Rectal smooth muscle tissue (tissue), 1 donor: ENCODE measurements at regions not wholly inside any gene's neighbourhood (a gene's known extent, or its start where the extent isn't known, plus 50 kb on each side); places are given as distances from the start of the nearest gene placed in this dataset.
"Not testable (repeated sequence)": the region's sequence is repeated elsewhere in the genome, so short reads cannot be mapped to it uniquely, and the experiment has no call there.

Experiments
- H3K27ac ChIP-seq: one replicate; pipeline ENCODE4 v1.7.0; 2013; ENCODE audit warnings: low read depth, low read length, inconsistent platforms
- H3K27me3 ChIP-seq: one replicate; pipeline ENCODE4 v1.7.0; 2013; ENCODE audit warnings: low read length; ENCODE audit not compliant: control insufficient read depth, insufficient read depth
- H3K36me3 ChIP-seq: one replicate; pipeline ENCODE4 v1.7.0; 2013; ENCODE audit warnings: low read length; ENCODE audit not compliant: control insufficient read depth, insufficient read depth
- H3K4me1 ChIP-seq: one replicate; pipeline ENCODE4 v1.7.0; 2013; ENCODE audit warnings: low read length; ENCODE audit not compliant: control insufficient read depth, insufficient read depth
- H3K4me3 ChIP-seq: one replicate; pipeline ENCODE4 v1.7.0; 2013; ENCODE audit warnings: low read length
- H3K9ac ChIP-seq: one replicate; pipeline ENCODE4 v1.7.0; 2013; ENCODE audit warnings: low read length

DNA sequence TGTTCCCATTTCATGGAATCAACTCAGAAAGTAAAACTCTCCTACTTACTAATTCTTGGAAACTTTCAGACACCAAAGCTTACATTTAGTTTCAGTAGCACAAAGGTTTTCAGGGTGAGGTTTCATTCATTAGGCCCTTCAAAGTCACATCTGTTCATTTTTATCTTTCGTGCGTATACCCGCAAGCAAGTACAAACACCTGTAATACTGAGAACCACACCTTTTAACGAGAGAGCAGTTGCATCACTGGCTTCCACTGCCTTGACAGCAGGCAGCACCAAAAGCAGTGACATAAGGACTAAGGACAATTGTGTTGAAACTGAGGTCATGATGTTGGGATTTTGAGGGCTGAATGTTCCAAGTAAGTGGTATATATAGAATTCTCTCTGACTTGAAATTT is 60.5 kb downstream of the GOLGA6L22 start:
- H3K27me3 ChIP-seq, H3K36me3 ChIP-seq, H3K4me3 ChIP-seq, H3K9ac ChIP-seq, H3K27ac ChIP-seq, H3K4me1 ChIP-seq: not testable (repeated sequence)

DNA sequence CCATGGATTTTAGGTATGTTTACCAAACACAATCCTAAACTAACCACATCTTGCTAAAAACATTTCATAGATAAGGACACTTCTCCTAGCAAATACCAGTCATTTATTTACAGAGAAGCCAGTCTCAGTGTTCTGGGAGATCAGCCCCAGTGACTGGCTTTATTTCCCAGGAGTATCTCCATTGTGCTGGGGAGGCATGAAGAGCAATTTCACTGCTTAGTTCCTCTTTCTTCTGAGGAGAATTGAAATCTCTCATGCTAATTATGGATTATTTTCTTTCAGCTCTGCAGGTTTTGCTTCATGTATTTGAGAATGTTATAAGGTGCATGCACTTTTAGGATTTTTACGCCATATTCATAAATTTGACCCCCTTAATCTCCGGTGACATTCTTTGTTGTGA is 67.8 kb downstream of the GOLGA6L22 start:
- H3K27ac ChIP-seq, H3K4me1 ChIP-seq, H3K36me3 ChIP-seq, H3K27me3 ChIP-seq, H3K4me3 ChIP-seq, H3K9ac ChIP-seq: not testable (repeated sequence)

- H3K9ac ChIP-seq, H3K27ac ChIP-seq, H3K4me1 ChIP-seq, H3K36me3 ChIP-seq, H3K27me3 ChIP-seq, H3K4me3 ChIP-seq: not testable (repeated sequence)
These were observed 68.3 kb downstream of the GOLGA6L22 start for GRCh38 chr15:22527016-22527415.

DNA sequence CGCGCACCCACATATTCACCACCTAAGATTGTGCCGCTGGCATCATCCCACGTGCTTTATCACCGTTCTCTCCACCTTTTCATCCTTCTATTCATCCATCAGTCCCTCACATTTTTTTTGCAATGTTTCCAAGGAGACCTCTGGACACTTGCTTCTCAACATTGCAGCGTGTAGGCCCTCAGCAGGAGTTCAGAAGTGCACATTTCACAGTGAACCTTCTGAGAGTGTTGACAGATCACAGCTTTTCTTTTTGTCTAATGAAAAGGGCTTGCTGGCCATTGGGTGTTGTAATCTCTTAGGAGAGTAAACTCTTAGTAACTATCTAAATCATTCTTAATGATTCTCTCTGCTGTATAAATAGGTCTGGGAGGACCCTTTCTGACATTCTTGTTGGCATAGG is 70.5 kb downstream of the GOLGA6L22 start:
- not testable (repeated sequence) for H3K4me1 ChIP-seq, H3K4me3 ChIP-seq, H3K27ac ChIP-seq, H3K36me3 ChIP-seq, H3K9ac ChIP-seq, H3K27me3 ChIP-seq

DNA sequence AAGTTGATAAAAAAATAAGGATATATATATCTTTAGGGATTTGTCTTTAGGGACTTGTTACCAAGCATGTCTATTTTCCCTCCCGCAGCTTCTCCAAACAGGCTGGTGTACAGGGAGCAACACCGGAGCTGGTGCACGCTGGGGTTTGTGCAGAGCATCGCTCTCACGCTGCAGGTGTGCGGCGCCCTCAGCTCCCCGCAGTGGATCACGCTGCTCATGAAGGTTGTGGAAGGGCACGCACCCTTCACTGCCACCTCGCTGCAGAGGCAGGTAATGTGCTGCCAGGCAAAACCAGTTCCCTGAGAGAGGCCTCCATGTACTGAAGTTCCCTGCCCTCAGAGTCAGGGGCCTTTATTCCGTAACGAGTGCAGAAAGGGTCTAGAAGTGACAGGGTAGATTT is 101.0 kb downstream of the GOLGA6L22 start:
- H3K4me3 ChIP-seq, H3K4me1 ChIP-seq, H3K27me3 ChIP-seq, H3K36me3 ChIP-seq, H3K9ac ChIP-seq, H3K27ac ChIP-seq: not testable (repeated sequence)

GRCh38 chr15:22561716-22562115 is 103.0 kb downstream of the GOLGA6L22 start:
- H3K36me3 ChIP-seq, H3K4me1 ChIP-seq, H3K27me3 ChIP-seq, H3K4me3 ChIP-seq, H3K27ac ChIP-seq, H3K9ac ChIP-seq: not testable (repeated sequence)

DNA sequence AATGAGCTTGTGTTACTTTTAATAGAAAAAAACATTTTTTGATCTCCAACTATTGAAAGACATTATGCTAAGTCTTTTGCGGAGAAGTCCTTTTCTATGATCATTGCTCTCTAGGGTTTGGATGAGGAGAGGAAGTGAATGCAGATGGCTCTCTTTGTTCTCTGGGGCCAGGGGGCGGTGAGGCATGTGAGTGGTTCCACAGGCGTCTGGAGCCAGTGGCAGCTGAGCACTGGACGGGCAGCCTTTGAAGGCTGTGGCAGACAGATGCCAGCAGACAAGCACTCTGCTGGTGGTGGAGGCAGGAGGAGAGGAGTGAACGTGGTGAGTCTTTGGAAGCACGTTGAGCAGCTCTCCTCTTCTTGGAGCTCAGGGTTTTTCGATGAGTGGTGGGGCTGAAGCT is 107.8 kb downstream of the GOLGA6L22 start:
- H3K36me3 ChIP-seq, H3K4me1 ChIP-seq, H3K4me3 ChIP-seq, H3K27ac ChIP-seq, H3K27me3 ChIP-seq, H3K9ac ChIP-seq: not testable (repeated sequence)

DNA sequence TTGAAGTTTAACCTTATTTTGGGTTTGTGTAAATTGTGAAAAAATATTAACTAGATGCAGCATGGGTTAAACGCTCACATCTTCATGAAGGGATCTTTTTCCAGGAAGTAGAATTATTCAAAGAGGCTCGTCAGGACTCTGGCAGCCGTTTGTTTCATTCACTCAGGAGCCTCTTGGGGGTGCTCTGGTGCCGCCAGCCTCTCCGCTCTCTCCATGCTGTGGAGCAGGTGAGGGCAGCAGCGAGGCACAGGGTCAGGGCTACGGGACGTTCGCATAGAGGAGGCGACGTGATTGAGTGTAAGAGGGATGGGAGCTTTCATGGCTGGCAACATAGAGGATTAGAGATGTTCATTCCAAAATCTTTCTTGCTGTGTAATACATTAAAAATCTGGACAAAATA is 110.8 kb downstream of the GOLGA6L22 start:
- H3K9ac ChIP-seq, H3K4me3 ChIP-seq, H3K36me3 ChIP-seq, H3K27me3 ChIP-seq, H3K4me1 ChIP-seq, H3K27ac ChIP-seq: not testable (repeated sequence)

DNA sequence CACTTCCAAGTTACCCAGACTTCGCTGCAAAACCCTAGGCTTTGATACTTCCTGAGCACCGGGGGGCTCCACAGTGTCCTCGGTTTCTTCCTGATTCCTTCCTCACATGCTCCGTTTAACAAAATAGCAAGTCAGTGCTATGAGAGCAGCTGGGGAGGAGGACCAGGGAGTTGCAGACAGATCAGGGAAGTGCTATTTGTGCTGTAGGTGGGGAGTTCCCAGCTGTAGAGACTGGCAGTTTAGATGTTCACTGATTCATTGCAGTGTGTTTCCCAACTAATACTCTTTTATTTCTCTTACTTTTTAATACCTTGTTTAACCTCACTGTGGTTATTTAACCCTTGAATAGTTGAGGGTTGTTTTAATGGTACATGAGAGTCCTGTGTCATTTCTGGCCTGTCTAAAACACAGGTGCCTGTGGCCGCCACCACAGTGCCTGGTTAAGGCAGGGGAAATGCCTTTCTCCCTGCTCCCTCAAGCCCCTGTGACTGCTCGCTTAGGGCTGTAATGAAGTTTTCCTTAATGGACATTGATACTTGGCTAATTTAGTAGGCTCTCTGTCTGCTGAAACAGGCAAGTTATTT is 113.5 kb downstream of the GOLGA6L22 start:
- H3K4me3 ChIP-seq, H3K27me3 ChIP-seq, H3K27ac ChIP-seq, H3K36me3 ChIP-seq, H3K4me1 ChIP-seq, H3K9ac ChIP-seq: not testable (repeated sequence)

GRCh38 chr15:22572792-22573191 is 114.1 kb downstream of the GOLGA6L22 start:
- not testable (repeated sequence) for H3K27me3 ChIP-seq, H3K36me3 ChIP-seq, H3K27ac ChIP-seq, H3K9ac ChIP-seq, H3K4me1 ChIP-seq, H3K4me3 ChIP-seq

- H3K27me3 ChIP-seq, H3K9ac ChIP-seq, H3K36me3 ChIP-seq, H3K4me1 ChIP-seq, H3K27ac ChIP-seq, H3K4me3 ChIP-seq: not testable (repeated sequence)
These were observed 119.1 kb downstream of the GOLGA6L22 start for GRCh38 chr15:22577828-22578227.

DNA sequence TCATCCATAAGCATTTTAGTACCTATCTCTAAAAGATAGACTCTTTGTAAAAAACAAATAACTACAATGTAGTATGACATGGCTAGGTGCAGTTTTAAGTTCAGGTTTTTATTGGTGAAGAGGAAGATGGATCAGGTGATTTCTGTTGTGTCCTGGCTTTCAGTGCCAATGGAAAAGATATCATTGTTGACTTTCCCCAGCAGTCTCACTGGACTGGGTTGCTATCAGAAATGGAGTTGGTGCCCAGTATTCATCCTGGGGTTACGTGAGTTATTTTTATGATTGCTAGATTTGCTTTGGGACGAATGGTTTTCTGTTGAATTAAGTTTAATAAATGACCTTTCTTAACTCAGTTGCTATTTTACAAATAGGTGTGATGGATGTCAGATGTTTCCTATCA is 120.5 kb downstream of the GOLGA6L22 start:
- not testable (repeated sequence) for H3K27me3 ChIP-seq, H3K36me3 ChIP-seq, H3K4me3 ChIP-seq, H3K4me1 ChIP-seq, H3K9ac ChIP-seq, H3K27ac ChIP-seq

DNA sequence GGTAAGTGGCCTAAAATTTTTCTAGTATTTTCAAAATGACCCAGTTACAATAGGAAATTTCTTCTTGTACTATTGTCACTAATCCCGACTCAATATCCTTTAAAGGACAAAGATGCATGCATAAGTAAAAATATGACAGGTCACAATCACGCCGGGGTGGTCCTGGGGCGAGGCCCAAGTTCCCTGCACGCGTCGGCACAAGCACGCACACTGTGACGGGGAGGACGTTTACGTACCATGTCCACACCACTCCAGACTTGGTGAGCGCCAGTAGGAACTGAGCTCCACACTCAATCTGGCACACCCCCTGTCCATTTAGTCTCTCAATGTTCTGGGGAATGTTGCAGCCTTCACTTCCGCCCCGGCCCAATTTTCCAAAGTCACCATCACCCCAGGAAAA is 128.7 kb downstream of the GOLGA6L22 start:
- not testable (repeated sequence) for H3K4me3 ChIP-seq, H3K27ac ChIP-seq, H3K4me1 ChIP-seq, H3K36me3 ChIP-seq, H3K9ac ChIP-seq, H3K27me3 ChIP-seq

DNA sequence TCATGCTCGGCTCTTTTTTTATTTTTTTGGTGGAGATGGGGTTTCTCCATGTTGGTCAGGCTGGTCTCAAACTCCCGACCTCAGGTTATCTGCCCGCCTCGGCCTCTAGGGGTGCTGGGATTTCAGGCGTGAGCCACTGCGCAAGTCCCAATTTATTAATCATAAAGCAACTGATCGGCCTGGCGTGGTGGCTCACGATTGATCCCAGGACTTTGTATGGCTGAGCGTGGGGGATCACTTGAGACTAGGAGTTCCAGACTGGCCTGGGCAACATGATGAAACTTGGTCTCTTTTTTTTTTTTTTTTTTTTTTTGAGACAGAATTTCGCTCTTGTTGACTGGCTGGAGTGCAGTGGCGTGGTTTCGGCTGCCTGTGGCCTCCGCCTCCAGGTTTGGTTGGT is 139.8 kb downstream of the GOLGA6L22 start:
- H3K27ac ChIP-seq, H3K4me3 ChIP-seq, H3K4me1 ChIP-seq, H3K9ac ChIP-seq, H3K36me3 ChIP-seq, H3K27me3 ChIP-seq: not testable (repeated sequence)
